Calu3 (cell line): ENCODE measurements at regions not wholly inside any gene's neighbourhood (a gene's known extent, or its start where the extent isn't known, plus 50 kb on each side); places are given as distances from the start of the nearest gene placed in this dataset.

ENCODE experiments used
- BruUV-seq: library from RNA; stranded (reverse); fragments of 400-500 nt; replicated peaks from 2 replicates; lab custom pipeline; 2021; lab: Mats Ljungman, UMichigan
- CTCF ChIA-PET: fragments of 300-600 bp; sonication (Branson Sonifier 250); formaldehyde crosslinking; loops from one replicate; lab custom pipeline; 2022; ENCODE audit warnings: antibody characterized with exemption; lab: Charles Lee
- DNase-seq: peaks from one replicate; pipeline ENCODE4 v3.0.0; 2022
- H3K27ac Mint-ChIP-seq: one replicate; pipeline ENCODE4 v1.8.0; 2022; ENCODE audit warnings: mixed read lengths; ENCODE audit not compliant: unreplicated experiment
- H3K27me3 Mint-ChIP-seq: one replicate; pipeline ENCODE4 v1.8.0; 2022; ENCODE audit warnings: mixed read lengths; ENCODE audit not compliant: unreplicated experiment
- H3K36me3 Mint-ChIP-seq: one replicate; pipeline ENCODE4 v1.8.0; 2022; ENCODE audit warnings: mild to moderate bottlenecking, moderate library complexity, mixed read lengths; ENCODE audit not compliant: insufficient read depth, unreplicated experiment
- H3K4me1 Mint-ChIP-seq: one replicate; pipeline ENCODE4 v1.8.0; 2022; ENCODE audit warnings: mild to moderate bottlenecking, low read depth, mixed read lengths; ENCODE audit not compliant: unreplicated experiment
- H3K4me3 Mint-ChIP-seq: one replicate; pipeline ENCODE4 v1.8.0; 2022; ENCODE audit warnings: mild to moderate bottlenecking, low read depth, moderate library complexity, mixed read lengths; ENCODE audit not compliant: unreplicated experiment
- H3K9me3 Mint-ChIP-seq: one replicate; pipeline ENCODE4 v1.8.0; 2022; ENCODE audit warnings: low read depth, mixed read lengths; ENCODE audit not compliant: unreplicated experiment
- intact Hi-C: fragments of 100-400 bp; cut with micrococcal nuclease; formaldehyde crosslinking; loops from one replicate; pipeline ENCODE4 v1.10.0; 2022; ENCODE audit not compliant: unreplicated experiment
- TF ChIP-seq, protein P1 (sequence below): fragments of 200-600 bp; IDR thresholded peaks from one replicate; pipeline ENCODE4 v1.8.0; 2022; ENCODE audit warnings: antibody characterized with exemption; ENCODE audit not compliant: unreplicated experiment

GRCh38 chr1:25084407-25084806 lies 147.9 kb downstream of the SYF2 start:
- H3K27ac Mint-ChIP-seq, result no peak overlapping the region
- no peaks in the 10 kb centered on the region for H3K9me3 Mint-ChIP-seq
- TF ChIP-seq, protein P1, sequence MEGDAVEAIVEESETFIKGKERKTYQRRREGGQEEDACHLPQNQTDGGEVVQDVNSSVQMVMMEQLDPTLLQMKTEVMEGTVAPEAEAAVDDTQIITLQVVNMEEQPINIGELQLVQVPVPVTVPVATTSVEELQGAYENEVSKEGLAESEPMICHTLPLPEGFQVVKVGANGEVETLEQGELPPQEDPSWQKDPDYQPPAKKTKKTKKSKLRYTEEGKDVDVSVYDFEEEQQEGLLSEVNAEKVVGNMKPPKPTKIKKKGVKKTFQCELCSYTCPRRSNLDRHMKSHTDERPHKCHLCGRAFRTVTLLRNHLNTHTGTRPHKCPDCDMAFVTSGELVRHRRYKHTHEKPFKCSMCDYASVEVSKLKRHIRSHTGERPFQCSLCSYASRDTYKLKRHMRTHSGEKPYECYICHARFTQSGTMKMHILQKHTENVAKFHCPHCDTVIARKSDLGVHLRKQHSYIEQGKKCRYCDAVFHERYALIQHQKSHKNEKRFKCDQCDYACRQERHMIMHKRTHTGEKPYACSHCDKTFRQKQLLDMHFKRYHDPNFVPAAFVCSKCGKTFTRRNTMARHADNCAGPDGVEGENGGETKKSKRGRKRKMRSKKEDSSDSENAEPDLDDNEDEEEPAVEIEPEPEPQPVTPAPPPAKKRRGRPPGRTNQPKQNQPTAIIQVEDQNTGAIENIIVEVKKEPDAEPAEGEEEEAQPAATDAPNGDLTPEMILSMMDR, result no peak
- intact Hi-C loops, result no loop called here
- H3K36me3 Mint-ChIP-seq, result no peaks in the 10 kb centered on the region
- CTCF ChIA-PET, result no interaction called here
- no peak for DNase-seq
- H3K4me1 Mint-ChIP-seq, result no peaks in the 10 kb centered on the region
- peaks cover 90% of the 10 kb centered on the region for H3K27me3 Mint-ChIP-seq
- BruUV-seq, result no TSS peak
- H3K4me3 Mint-ChIP-seq, result no peak overlapping the region

DNA sequence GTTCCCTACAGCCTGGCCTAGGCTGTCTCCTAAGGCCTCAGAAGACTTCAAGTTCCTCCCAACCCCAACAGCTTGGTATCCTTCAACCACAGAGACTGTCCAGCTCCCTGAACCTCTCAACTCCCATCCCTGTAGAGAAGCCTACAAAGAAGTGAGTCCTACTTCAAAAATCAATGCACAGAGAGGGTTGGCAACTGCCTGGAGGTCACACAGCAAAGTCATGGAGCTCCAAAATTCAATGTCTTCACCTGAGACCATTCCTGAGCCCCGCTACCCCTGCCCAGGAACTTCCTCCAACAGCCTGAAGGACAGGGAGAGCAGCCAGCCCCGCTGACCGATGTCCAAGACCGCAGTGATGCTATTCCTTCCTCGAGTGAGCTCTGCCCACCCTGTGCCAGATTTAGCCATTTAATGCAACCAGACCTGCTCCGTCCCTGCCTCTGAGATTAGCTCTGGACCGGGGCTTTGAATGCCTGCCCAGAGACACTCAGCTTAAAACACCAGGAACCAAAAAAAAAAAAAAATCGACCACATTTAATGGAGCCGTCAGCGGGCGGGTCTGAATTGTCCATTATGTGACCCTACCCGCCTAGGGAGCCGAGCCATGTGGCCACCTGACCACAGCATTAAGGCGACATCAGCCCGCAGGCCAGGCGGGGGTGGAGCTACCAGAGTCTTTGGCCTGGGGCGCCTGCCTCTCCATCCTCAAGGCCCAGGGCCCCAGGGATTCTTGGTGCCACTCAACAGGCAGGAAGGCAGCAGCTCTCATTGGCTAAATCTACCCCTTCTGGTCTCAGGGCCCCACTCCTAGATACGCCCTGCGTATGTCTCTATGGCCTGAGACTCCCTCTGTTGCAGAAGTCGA lies 148.6 kb downstream of the SYF2 start:
- no peak for DNase-seq
- H3K27me3 Mint-ChIP-seq, result peaks cover 83% of the 10 kb centered on the region
- CTCF ChIA-PET, result no interaction called here
- no peak overlapping the region for H3K27ac Mint-ChIP-seq
- H3K9me3 Mint-ChIP-seq, result no peaks in the 10 kb centered on the region
- no peak overlapping the region for H3K4me3 Mint-ChIP-seq
- no TSS peak for BruUV-seq
- no peaks in the 10 kb centered on the region for H3K36me3 Mint-ChIP-seq
- H3K4me1 Mint-ChIP-seq, result no peaks in the 10 kb centered on the region
- TF ChIP-seq, protein P1, result no peak
- intact Hi-C loops, result no loop called here

DNA sequence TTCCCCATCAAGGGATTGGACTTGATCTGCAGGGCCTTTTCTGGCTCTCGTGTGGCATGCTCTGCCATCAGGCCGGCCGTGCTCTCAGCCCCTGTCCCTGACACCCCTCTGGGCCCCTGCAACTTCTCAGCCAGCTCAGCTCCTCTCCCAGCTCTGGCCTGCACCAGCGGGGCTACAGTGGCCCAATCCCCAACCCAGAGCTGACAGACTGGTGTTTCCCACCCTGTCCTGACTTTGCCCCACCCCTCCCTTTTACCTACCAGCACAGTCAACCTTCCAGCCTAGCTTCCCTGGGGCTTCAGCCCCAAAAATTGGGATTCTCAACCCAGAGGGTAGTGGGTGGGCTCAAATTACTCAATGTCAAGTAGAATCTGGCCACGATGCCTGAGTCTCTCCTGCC lies 149.3 kb downstream of the SYF2 start:
- Mint-ChIP-seq H3K4me1 (no peaks in the 10 kb centered on the region), H3K27me3 (peaks cover 76% of the 10 kb centered on the region), H3K4me3 (no peak overlapping the region), H3K27ac (no peak overlapping the region), H3K9me3 (no peaks in the 10 kb centered on the region), H3K36me3 (no peaks in the 10 kb centered on the region)
- no TSS peak for BruUV-seq
- CTCF ChIA-PET, result no interaction called here
- TF ChIP-seq, protein P1, result no peak
- no peak for DNase-seq
- intact Hi-C loops, result no loop called here

DNA sequence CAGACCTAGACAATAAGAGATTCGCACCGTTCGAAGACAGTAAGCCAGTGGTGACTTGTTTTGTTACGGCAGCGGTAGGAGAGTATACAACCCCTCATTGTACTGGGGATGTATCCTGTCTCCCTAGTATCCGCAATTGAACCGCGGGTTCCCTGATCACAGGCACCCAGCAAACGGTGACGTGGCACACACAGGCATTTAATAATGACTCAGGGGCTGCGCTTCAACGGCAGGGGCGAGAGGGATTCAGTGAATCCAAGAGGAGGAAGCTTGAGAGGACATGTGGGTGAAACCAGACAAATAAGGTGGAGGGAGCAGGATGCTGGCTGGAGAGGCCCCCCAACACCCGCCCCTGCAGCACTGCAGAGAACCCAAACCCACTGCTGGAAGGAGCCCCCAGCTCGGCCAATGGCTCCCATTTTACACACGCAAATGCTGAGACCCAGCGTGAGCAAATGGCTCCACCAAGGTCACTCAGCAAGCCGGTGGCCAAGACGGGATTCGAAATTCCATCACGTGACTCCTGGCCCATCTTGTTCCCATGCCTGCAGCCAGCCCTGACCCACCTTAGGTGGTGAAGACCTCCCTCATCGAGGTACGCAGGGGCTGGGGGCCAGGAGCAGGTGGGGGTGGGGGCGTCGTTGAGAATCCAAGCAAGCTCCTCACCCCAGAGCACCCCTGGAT lies 149.9 kb downstream of the SYF2 start:
- DNase-seq, result no peak
- Mint-ChIP-seq H3K27me3 (peaks cover 69% of the 10 kb centered on the region), H3K4me3 (no peak overlapping the region), H3K36me3 (no peaks in the 10 kb centered on the region), H3K9me3 (no peaks in the 10 kb centered on the region), H3K4me1 (no peaks in the 10 kb centered on the region), H3K27ac (no peak overlapping the region)
- intact Hi-C loops, result no loop called here
- no TSS peak for BruUV-seq
- TF ChIP-seq, protein P1, result no peak
- CTCF ChIA-PET, result no interaction called here
